ENCODE measurements at regions not wholly inside any gene's neighbourhood (a gene's known extent, or its start where the extent isn't known, plus 50 kb on each side); places are given as distances from the start of the nearest gene placed in this dataset.

DNA sequence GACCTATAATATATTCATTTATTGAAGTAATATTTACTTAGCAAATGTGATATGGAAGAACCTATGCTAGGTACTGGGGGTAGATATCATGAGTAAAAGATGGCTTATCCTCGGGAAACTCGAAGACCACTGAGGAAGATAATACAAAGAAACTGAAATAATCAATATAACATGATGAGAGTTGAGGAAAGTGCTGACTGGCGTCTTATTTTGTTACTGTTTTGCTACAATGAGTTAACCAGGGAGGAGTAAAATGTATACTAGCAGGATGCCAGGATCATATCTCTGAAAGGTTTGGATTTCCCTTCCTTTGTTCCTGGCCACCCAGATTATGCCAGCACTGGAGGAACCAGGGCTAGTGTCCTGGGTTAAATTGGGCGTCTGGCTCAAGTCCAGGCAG lies 111.7 kb upstream of the SPATS2L start:
- no peaks in the 10 kb centered on the region for H3K79me2 ChIP-seq (replicated peaks; ENCODE audit: insufficient read depth, low read length)
- no peak overlapping the region for H2AFZ ChIP-seq (ENCODE audit: low read depth, low read length)
- H3F3A ChIP-seq (ENCODE audit: insufficient read depth, low read length, poor library complexity, severe bottlenecking), result peaks cover 3% of the 10 kb centered on the region
- peak overlapping the region; percentile 61 for H3K27ac ChIP-seq (ENCODE audit: low read length)
- no peaks in the 10 kb centered on the region for H3K27me3 ChIP-seq (ENCODE audit: insufficient read depth, low read depth, low read length)
- TF ChIP-seq SMC3 (conservative IDR thresholded peaks at IDR 0.05; ENCODE audit: poor library complexity), result no peak
- TF ChIP-seq TAF1 (IDR thresholded peaks at IDR 0.05; ENCODE audit: low read depth), result no peak
- TF ChIP-seq MXI1 (conservative IDR thresholded peaks at IDR 0.05; ENCODE audit: poor library complexity, severe bottlenecking), result no peak
- no peaks in the 10 kb centered on the region for H3K9me2 ChIP-seq (ENCODE audit: insufficient read depth, low read length)
- no peaks in the 10 kb centered on the region for H4K20me1 ChIP-seq (ENCODE audit: insufficient read depth)
- no peak overlapping the region for H3K4me2 ChIP-seq (ENCODE audit: low read length)
- no peaks in the 10 kb centered on the region for H3K9me3 ChIP-seq (ENCODE audit: low read length)
- H3K9ac ChIP-seq (ENCODE audit: low read length), result no peak overlapping the region
- H3K4me3 ChIP-seq (ENCODE audit: low read length), result no peak overlapping the region
- no peaks in the 10 kb centered on the region for H3K36me3 ChIP-seq (ENCODE audit: insufficient read depth, low read length)

DNA sequence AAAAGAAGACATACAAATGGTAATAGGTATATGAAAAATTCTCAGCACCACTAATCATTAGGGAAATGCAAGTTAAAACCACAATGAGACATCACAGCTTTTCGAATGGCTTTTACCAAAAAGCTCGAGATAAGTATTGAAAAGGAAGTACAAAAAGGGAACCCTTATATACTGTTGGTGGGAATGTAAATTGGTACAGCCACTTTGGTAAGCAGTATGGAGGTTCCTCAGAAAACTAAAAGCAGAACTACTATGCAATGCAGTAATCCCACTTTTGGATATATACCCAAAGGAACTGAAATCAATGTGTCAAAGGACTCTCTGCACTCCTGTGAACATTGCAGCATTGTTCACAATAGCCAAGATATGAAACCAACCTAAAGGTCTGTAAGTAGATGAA lies 107.5 kb upstream of the SPATS2L start:
- Histone ChIP-seq H3K9me3 (ENCODE audit: low read length) (no peaks in the 10 kb centered on the region), H3K36me3 (ENCODE audit: insufficient read depth, low read length) (no peaks in the 10 kb centered on the region), H3K4me3 (ENCODE audit: low read length) (no peak overlapping the region), H3K79me2 (replicated peaks; ENCODE audit: insufficient read depth, low read length) (no peaks in the 10 kb centered on the region), H3K4me2 (ENCODE audit: low read length) (no peak overlapping the region), H4K20me1 (ENCODE audit: insufficient read depth) (no peaks in the 10 kb centered on the region), H2AFZ (ENCODE audit: low read depth, low read length) (no peak overlapping the region), H3F3A (ENCODE audit: insufficient read depth, low read length, poor library complexity, severe bottlenecking) (peaks cover 3% of the 10 kb centered on the region), H3K27ac (ENCODE audit: low read length) (no peak overlapping the region), H3K9ac (ENCODE audit: low read length) (no peak overlapping the region), H3K27me3 (ENCODE audit: insufficient read depth, low read depth, low read length) (no peaks in the 10 kb centered on the region), H3K9me2 (ENCODE audit: insufficient read depth, low read length) (no peaks in the 10 kb centered on the region)
- TF ChIP-seq CTCF (IDR thresholded peaks at IDR 0.05; ENCODE audit: poor library complexity, severe bottlenecking) (no peak), EP300 (conservative IDR thresholded peaks at IDR 0.05; ENCODE audit: poor library complexity, severe bottlenecking) (no peak), MXI1 (conservative IDR thresholded peaks at IDR 0.05; ENCODE audit: poor library complexity, severe bottlenecking) (no peak), TAF1 (IDR thresholded peaks at IDR 0.05; ENCODE audit: low read depth) (no peak), EZH2 (IDR thresholded peaks at IDR 0.05; ENCODE audit: borderline replicate concordance, insufficient read depth, low read length, poor library complexity, severe bottlenecking) (no peak), SMC3 (conservative IDR thresholded peaks at IDR 0.05; ENCODE audit: poor library complexity) (no peak), RAD21 (conservative IDR thresholded peaks at IDR 0.05) (no peak), POLR2AphosphoS5 (IDR thresholded peaks at IDR 0.05) (no peak)
- TF ChIP-seq, protein P1, sequence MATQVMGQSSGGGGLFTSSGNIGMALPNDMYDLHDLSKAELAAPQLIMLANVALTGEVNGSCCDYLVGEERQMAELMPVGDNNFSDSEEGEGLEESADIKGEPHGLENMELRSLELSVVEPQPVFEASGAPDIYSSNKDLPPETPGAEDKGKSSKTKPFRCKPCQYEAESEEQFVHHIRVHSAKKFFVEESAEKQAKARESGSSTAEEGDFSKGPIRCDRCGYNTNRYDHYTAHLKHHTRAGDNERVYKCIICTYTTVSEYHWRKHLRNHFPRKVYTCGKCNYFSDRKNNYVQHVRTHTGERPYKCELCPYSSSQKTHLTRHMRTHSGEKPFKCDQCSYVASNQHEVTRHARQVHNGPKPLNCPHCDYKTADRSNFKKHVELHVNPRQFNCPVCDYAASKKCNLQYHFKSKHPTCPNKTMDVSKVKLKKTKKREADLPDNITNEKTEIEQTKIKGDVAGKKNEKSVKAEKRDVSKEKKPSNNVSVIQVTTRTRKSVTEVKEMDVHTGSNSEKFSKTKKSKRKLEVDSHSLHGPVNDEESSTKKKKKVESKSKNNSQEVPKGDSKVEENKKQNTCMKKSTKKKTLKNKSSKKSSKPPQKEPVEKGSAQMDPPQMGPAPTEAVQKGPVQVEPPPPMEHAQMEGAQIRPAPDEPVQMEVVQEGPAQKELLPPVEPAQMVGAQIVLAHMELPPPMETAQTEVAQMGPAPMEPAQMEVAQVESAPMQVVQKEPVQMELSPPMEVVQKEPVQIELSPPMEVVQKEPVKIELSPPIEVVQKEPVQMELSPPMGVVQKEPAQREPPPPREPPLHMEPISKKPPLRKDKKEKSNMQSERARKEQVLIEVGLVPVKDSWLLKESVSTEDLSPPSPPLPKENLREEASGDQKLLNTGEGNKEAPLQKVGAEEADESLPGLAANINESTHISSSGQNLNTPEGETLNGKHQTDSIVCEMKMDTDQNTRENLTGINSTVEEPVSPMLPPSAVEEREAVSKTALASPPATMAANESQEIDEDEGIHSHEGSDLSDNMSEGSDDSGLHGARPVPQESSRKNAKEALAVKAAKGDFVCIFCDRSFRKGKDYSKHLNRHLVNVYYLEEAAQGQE (IDR thresholded peaks at IDR 0.05; ENCODE audit: borderline replicate concordance), result no peak

Measured in neural cell (in vitro differentiated cells).